GM18517 (cell line): ENCODE measurements at regions not wholly inside any gene's neighbourhood (a gene's known extent, or its start where the extent isn't known, plus 50 kb on each side); places are given as distances from the start of the nearest gene placed in this dataset.

Experiments used
- ATAC-seq: cut with Tn5 transposase; IDR thresholded peaks from one replicate; pipeline ENCODE4 v1.9.1; 2021; ENCODE audit warnings: mild to moderate bottlenecking, moderate library complexity; ENCODE audit not compliant: unreplicated experiment

DNA sequence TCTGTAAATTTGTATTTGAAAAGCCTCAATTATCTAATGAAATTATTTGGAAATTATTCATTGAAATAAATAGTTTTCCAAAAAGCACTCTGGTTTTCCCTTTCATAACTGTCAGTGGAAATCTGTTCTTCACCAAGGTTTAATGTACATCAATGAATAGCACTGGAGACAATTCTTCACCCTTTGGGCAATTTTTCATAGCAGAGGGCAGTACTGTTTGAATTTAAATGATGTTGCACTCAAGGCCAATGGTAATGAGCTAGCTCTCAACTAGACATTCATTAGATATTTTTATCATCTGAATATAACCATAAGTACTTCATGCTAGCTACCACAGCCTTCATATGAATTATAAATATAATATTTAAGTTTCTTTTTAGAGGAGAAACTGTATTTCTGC lies 658.2 kb upstream of the CCDC54 start:
- ATAC-seq, result no peak

DNA sequence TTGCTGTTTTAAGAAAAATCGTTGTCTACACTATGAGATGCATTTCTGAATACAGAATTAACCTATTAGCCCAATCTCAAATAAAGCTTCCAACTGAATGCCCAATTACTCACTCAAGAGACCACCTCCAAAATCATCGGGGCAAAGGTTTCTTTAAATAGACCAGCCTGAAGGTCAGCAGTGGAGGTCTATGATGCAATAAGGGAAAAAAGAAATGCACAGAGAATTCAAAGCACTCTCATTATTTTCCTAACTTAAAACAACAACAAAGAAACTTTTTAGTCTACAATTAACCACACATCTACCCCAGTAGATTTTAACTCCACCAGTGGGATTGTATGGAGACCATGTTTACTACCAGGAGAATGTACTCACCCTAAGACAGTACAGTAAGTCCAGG lies 657.7 kb upstream of the CCDC54 start:
- ATAC-seq, result no peak

DNA sequence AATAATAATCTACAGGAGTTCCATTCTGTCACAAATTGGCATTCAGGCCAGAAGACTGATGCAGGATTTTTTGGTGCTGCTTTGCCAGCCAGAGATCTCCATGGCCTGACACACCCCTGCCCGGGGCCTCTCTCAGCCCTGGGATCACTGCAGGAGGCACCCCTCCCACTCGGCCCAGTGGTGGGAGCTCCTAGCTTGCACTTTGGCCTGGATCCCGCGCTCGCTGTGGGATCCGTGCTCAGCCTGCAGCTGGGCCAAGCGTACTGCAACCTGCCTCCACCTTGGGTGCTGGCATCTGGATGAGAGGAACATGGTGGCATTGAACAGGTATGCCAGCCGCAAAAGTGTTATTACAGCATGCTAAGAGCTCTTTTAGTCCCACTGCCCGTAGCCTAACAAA lies 656.7 kb upstream of the CCDC54 start:
- no peak for ATAC-seq

DNA sequence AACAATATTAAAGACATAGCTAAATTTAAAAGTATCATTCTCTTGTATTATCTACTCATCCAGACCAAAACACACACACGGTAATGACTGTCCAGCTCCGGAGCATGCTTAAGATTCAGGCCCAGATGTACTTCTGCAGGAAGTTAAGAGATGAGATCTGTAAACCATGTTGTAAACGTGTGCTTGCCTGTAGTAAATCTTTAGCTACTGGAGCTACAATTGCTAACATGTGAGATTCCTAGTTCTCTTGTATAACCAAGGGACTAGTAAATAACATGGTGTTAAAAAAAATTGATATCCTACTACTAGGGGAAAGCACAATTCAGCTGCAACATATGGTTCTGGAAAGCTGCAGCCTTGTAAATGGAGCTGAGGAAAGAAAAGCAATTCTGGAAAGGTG lies 651.7 kb upstream of the CCDC54 start:
- ATAC-seq, result no peak

DNA sequence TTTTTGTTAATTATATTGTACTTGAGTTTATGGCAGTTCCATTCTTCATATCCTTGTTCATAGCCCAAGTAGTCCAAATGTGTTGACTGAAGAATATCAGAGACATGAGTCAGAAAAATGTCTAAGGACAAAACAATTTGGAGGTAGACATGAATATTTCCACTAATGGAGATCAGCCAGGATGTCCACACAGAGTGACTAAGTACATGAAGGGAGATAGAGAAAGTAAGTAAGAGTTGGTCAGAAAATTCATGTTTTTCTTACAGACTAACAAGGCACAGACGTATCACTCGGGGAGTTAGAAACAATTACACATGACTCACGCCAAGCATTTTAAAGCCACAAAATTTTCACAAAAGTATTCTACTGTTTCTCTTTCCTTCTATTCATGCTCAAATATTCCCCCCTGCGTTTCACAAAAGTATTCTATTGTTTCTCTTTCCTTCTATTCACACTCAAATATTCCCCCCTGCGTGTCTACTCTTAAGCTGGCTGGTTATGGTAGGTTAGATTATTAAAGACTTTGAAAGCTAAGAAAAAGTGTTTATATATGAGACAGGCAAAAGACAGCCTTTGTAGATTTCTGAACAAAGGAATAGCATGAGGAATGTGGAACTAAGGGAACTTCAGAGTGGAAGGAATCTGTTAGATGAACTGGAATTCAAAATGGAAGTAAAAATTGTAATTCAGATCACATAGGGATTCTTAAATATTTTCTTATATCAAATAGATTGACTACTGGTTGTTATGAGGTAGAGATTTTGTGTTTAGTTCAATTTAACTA lies 648.7 kb upstream of the CCDC54 start:
- no peak for ATAC-seq

DNA sequence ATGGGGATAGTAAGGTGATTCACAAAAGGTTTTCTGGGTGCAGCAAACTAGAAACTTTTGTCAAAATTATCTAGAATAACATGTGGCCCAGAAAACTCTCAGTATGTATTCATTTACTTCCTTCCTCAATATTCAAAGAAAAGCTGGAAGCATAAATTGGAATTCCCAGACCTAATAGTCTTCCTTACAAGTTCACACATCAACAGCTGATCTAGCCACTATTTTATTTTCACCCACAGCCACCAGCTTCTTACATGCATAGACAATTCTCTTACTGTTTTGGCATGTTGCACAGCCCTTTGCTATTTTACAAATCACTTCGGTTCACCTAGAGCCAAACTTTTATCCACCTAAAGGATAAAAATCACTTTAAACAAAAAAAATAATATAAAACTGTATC lies 647.8 kb upstream of the CCDC54 start:
- ATAC-seq, result no peak

DNA sequence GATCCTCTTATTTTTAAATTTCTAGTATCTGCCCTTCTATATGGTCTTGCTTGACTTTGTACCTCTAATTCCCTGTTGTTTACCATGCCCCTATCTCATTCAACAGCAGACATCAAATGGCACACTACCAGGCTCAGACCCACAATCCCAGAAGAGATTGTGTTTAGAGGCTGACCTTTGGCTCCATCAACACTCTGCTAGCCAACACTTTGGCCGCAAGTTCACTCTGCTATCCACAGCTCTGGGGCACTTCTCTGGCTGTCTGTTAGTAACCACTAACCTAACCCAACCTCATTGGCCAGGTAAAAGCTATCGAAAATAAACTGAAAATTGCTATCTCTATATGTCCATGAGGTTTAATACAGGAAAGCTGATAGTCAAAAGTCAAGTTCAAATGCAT lies 646.0 kb upstream of the CCDC54 start:
- ATAC-seq, result no peak

DNA sequence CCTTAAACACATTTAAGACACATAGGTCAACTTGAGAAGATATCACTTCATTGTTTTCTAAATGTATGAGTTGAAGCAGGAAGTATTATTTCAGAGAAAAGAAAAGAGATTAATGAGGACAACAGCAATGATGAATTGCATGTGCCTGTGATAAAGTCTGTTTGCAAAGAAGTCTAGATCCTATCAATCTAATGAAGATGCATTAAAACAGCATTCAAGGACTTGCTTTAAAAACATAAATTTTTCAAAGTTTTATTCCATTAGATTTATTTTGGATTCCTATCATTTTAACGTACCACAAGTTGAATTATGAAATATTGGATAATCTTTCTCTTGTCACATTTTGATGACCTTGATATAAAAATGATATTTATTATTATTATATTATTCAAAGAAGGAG lies 642.5 kb upstream of the CCDC54 start:
- ATAC-seq, result no peak

DNA sequence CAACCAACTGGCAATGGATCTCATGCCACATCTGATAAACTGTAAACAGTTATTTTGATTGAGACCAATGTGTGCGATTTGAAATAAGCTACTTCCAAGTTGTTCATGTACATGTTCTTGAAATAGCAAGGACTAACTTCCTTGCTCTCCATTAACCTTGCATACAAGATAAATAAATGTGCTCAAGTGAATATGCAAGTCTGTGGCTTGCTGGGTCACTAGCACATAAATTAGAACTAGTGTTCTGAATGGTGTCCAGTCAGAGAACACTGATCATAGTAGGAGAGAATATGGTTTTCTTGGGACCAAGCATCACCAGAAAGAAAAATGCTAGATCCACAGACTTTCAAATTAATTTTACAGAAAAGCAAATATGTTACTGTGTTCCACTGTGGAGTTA lies 640.0 kb upstream of the CCDC54 start:
- ATAC-seq, result no peak

DNA sequence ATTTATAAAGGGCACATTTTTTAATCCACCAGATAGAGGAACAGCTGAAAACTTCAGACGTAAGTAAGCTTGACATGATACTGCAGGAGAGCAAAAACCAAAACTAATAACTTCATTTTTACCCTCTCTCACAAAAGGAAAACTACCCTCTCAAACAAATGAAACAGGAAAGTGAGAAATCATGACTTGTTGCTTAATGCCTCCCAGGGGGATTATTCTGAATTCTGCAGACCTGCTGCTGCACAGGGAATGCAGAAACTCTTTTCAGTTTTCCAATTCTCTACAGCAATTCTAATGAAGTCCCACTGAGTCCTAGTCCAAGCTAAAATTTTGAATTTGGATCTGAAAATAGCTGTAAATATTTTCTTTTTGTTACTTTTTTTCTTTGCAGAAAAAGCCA lies 637.1 kb upstream of the CCDC54 start:
- no peak for ATAC-seq

DNA sequence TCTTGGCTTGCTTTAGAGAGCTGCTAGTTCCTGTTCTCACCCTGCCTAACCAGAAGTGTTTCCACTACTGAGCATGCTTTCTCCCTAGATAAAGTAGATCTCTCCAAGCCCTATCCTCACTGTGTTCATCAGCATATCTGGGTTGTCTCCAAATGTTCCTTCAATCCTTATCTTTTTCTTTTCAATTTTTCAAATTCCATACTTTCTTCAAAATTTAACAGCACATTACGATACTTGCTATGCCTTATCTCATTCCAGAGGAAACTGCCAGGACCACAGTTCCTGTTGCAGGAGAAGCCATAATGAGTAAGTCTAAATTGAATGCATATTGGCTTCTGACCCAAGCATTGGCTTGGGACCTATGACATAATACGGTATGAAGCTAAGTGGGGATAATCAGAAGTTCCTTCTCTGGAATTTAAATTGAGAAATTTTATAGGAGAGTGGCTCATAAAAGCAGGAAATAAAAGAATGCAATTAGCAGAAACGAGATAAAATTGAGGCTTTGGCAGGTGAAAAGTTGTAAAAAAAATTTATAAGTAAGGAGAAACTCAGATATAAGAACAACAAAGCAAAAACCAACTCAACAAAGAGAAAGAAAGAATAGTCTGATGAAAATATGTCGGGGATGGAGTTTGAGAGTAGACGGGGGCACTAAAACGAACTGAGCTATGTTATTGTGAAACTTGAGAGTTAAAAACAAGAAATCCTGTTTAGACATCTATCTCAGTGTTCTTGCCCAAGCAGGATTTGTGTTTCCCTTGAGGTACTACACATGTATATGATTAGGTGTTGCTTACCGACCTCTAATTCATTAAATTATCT lies 631.7 kb upstream of the CCDC54 start:
- no peak for ATAC-seq

DNA sequence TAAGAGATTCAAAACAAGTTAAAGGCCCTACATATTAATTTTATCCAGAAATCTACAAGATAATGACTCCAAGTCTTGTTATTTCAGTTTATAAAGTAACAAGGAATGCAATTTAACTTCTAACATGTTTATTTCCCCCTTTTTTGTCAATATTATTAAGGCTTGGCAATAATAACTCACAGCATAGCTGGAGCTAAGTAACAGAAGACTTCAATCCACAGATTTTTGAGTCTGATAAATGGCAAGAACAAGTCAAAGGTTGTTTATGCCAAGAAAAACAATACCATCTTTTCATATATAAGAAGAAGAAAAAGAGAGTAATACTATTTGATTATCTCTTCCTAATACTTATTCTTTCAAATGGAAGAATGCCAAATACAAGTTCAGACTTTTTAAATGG lies 631.0 kb upstream of the CCDC54 start:
- no peak for ATAC-seq

DNA sequence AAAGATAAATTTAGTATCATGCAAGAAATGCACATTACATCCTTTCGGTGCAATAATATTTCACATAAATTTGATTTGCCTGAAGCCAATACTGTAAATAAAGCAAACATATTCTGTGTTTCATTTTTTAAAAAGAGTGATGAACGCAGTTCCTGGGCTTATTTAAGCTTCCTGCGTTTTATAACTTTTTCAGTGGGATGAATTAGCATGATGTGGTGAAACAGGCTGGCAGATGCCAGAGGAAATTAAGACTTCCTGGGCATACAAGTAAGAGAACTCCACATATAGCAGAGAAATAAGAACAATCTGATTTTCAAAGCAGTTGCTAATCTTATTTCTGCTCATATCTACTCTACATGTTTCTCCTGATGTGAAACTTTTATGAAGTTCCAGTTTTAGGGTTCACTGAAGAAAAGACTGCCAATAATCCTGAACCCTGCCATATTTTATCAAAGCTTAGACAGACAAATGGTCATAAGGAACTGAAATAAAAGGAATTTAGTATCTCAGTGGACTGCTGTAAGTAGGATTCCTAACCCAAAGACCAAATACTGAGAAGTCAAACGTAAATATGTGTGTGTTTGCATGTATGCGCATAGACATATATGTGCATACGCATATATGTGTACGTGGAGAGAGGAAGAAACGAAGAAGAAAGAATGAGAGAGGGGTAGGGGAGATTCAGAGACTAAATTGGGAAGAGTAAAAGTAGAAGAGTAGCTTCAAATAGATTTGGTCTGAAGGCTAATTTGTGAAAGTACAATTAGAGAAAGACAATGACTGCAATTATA lies 628.6 kb upstream of the CCDC54 start:
- ATAC-seq, result no peak

DNA sequence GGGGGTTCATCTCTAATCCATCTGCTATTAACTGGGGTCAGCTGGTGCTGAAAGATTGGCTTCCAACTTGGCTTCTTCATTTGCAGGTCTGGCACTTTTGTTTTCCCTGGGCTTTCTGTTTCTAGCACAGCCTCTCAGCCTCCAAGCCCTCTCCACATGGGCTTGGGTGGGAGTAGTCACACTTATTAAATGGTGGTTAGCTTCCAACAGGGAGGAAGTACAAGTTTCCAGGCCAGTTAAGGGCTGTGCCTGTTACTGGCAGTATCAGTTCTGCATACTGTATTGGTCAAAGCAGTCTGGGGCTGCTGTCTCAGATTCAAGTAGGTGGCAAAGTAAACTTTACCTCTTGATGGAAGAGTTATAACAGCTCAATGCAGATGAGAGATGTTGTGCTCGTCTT lies 627.1 kb upstream of the CCDC54 start:
- no peak for ATAC-seq

DNA sequence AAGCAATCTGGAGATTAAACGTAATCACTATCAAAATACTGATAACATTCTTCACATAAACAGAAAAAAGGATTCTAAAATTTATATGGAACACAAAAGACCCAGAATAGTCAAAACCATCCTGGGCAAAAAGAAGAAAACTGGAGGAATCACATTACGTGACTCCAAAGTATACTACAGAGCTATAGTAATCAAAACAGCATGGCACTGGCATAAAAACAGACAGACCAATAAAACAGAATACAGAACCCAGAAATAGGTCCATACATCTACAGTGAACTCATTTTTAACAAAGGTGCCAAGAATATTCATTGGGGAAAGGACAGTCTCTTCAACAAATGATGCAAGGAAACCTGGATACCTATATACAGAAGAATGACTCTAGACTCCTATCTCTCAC lies 621.9 kb upstream of the CCDC54 start:
- ATAC-seq, result no peak

DNA sequence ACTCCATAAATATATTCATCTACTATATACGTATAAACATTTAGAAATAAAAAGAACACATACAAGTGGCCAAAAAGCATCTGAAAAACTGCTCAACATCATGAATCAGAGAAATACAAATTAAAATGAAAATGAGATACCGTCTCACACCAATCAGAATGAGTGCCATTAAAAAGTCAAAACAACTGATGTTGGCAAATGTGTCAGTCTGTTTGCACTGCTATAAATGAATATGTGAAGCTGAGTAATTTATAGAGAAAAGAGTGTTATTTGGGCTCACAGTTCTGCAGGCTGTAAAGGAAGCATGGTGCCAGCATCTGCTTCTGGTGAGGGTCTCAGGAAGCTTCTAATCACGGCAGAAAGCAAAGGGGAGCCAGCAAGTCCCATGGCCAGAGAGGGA lies 620.3 kb upstream of the CCDC54 start:
- ATAC-seq, result no peak

DNA sequence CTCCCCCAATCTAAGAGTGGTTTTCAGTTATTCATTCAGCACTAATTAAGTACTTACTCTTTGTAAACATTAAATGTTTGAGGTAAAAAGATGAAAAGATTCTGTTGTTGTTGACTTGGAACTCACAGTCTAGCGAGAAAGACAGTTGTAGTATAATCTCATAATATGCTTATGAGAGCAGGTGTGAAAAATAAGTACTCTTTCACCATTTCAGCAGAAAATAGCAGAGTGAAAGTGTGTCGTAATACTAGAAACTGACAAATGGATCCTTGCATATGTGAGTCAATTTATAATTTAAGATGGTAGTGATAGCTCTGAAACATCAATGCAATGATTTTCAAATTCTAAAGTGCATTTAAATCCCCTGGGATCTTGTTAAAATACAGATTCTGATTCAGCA lies 618.8 kb upstream of the CCDC54 start:
- ATAC-seq, result no peak

DNA sequence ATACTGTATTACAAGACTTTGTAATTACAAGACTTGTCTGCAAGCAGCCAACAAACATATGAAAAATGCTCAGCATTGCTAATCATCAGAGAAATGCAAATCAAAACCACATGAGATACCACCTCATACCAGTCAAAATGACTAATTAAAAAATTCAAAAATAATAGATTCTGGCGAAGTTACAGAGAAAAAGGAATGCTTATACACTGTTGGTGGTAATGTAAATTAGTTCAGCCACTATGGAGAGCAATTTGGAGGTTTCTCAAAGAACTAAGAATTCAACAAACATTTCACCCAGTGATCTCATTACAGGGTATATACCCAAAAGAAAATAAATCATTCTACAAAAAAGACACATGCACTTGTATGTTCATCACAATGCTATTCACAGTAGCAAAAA lies 617.5 kb upstream of the CCDC54 start:
- ATAC-seq, result no peak

DNA sequence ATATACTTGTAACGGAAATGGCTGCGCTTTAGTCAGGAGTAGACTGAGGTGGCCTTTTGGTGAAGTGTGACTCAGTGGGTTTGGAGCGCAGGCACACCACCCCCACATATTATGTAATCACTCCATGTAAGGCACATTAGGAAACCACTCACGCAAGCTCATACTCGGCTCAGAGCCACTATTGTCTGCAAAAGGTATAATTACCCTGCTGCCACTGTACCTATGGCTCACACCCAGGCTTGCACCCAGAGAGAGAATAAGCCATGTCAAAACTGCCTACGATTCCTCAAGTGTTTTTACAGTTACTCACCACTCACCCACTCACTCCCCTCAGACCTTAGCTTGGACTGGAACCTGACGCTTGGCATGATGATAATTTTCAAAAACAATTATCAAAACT lies 611.9 kb upstream of the CCDC54 start:
- ATAC-seq, result no peak

DNA sequence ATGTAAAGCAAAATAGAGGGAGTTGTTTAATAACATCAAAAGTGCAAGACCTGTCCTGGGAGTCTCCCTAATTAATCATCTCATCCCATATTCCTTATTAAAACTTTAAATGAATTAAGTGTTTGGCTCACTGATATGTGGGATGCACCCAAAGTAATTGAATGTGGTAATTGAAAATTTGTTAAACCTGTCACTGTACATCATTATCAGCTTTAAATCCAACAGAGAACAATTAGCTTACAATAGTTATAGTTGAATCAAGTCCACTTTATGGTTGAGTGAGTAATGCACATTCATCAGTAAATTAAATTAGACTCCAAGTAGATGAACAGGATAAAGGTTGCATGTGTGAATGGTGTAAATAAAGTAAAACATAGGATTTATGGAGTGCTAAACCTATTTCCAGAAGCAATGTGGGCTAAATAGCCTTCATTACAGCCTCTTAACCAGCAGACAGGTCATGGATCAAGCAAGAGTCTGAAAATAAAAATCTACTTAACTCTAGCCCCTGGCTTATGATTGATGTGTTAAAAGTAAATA lies 608.2 kb upstream of the CCDC54 start:
- no peak for ATAC-seq

DNA sequence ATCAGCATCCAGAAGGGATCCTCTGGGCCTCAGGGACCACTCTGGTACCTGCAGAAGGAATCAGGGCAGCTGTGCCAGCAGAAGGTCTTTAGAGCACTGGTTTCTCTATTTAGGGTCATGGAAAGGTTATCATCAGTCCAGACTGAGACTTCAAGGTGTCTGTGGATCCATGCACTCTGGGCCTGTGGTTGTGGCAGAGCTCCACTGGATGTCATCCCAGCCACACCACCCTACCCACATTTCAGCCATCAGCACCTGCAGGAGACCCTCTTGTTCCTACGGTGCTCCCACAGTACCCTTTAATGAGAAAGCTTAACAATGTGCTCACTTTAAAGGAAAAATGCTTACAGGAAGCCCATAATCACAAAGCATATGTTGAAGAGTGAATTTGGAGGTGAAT lies 603.4 kb upstream of the CCDC54 start:
- no peak for ATAC-seq
